HG03139 (cell line): ENCODE measurements at regions not wholly inside any gene's neighbourhood (a gene's known extent, or its start where the extent isn't known, plus 50 kb on each side); places are given as distances from the start of the nearest gene placed in this dataset.

ENCODE experiments used
- ATAC-seq: cut with Tn5 transposase; IDR thresholded peaks from one replicate; pipeline ENCODE4 v1.9.1; 2021; ENCODE audit not compliant: unreplicated experiment

DNA sequence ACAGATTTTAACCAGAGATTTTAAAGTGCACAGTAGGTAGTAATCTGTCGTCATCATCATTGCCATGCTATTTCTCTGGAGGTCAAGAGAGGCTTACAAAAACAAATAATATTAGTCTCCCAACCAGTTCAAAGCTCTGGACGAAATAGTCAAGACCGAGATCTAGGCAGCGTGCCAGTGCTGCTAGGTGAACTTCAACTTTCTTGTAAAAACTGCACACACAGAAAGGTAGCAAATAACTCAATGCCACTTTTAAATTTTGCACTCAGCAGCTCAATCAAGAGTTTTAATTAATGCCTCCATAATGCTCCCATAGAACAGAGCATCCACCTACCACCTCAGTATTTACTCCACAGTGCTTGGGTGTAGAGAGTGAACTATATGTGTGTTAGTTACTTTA, 656.8 kb downstream of the IRX1 start:
- ATAC-seq = no peak

DNA sequence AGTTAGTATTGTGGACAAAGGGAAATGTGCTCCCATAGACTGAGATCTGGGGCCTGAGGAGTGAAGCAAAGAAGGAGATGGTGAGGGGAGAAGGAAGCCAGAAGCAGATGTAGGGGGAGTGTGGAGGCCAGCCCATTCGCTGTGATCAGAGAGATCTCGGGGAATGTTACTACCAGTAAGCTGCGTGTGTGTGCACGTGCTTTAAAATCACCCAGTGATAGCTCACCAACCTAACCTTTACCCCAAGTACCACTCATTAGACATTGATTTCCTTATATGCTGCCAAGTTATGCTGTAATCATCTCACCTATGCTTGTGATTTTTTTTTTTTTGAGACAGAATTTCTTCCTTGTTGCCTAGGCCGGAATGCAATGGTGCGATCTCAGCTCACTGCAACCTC, 659.1 kb downstream of the IRX1 start:
- no peak for ATAC-seq

DNA sequence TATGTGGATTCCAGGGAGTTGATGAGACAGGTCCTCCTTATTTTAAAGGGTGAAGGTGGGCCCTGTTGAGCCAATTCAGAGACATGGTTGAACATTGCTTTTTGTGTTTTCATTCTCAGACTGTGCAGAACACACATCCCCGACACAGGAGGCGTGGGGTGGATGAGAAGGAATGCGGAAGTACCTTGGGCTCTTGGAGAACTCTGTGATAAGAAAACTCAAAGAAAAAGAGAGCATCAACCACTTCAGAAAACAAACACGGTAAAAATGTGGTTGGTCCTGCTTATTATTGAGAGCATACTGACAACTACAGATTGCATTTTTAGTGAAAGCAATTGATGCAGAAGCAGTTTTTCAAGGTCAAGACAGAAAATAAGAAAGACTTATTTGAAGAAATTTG, 659.8 kb downstream of the IRX1 start:
- no peak for ATAC-seq

DNA sequence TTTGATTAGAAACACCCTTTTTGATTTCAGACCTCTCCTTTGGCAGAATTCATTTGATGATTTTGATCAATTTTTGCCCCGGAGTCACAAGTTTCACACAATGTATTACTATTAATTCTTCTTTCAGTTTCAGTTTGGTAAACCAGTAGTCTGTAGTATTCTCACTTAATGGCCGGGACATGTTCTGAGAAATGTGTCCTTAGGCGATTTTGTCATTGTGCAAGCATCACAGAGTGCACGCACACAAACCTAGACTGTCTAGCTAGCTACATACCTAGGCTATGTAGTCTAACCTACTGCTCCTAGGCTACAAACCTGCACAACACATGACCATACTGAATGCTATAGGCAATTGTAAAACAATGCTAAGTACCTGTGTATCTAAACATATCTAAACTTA, 662.5 kb downstream of the IRX1 start:
- no peak for ATAC-seq

DNA sequence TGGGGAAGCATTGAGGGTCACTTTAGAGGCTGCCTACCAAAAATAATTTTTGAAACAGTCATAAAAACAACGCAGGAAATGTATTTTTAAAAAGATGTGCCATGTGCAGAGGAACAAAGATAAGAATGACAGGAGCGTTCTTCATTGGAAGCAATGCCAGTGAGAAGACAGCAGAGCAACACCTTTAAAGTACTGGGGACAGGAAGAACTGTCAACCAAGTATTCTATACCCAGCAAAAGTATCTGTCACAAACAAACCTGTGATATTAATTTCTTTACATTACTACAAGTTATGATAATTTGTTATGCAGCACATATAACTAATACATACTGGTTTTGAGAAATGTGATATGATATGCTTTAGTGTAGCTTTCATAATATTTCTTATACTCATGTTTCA, 675.6 kb downstream of the IRX1 start:
- no peak for ATAC-seq

DNA sequence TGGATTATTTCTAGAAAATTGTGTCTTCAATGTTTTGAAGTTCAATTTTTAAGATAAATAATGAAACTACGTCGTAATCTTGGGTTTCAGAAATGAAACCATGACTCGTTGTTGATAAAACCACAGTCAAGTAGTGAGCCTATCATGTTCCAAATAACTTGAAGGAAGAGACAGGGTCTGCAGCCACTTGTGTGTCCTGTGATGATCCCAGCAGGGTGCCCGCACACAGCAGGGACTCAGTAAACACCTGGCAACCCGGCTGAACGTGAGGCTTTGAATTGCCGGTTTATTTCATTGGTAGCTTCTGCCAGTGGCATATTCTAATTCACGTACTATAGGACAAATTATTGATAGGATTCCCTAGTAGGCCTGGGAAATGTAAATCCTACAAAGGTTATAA, 679.6 kb downstream of the IRX1 start:
- ATAC-seq = no peak

DNA sequence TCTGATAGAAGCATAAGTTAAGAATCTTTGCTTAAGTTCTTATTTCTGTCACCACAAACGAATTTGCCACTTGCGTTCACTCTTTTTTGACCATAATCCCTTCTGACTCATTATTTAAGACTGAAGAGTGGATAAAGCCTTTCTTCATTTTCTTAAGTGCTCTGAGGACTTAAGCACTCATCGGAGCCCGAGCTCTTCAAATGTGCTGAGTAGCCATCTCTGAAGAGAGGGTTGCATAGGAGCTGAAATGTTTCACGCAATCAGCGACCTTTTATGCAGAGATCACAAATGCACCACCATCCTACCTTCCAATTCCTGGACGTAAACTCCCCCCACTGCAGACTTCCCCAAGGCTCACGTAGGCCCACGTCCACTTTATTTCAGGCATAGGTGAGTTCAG, 699.2 kb downstream of the IRX1 start:
- no peak for ATAC-seq

DNA sequence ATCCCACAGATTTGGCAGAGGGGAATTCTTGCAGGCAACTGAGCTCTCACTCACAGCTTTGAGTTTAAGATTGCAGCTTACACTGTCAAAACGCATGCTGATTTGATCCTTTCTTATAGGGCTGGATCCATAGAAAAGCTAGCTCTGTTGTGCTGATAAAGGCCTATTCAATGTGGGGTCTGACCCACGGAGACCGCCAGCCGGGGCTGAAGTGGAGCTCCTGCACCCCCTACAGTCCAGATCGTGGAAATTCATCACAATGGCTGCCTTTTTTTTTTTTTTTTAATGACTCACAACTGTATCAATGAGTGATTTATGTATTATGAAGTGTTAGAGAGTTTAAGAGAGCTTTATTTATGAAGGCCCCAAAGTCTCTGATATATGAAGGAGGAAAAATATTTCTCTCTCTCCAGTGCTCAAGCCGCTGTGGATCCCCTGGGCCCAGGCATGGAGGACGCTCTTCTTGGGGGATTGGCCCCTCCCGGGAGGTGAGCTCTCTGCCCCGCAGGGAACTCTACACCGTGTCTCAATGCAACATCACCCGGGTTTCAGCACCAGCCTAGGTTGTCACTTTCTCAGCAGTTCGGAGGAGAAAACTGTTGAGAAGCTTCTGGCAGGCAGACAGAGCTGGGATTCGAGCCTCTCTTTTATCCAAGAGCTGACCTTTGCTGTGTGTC, 700.2 kb downstream of the IRX1 start:
- no peak for ATAC-seq

DNA sequence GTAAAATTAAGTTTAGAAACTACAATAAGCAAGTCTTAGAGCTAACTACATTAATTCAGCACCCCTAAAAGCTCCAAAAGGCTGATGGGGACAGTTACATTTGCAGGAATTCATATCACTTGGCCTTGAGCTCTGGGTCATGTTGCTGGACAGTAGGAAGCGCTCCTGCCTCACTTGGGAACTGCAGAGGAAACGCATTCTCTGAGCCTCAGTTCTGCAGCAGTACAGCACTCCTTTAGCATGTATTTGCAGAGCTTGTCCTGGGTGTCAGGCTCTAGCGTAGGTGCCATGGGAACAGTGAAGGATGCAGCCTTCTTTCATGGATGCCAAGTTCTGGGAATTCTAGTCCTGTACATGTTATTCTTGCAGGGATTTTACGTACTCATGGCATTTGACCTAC, 710.4 kb downstream of the IRX1 start:
- ATAC-seq = no peak

DNA sequence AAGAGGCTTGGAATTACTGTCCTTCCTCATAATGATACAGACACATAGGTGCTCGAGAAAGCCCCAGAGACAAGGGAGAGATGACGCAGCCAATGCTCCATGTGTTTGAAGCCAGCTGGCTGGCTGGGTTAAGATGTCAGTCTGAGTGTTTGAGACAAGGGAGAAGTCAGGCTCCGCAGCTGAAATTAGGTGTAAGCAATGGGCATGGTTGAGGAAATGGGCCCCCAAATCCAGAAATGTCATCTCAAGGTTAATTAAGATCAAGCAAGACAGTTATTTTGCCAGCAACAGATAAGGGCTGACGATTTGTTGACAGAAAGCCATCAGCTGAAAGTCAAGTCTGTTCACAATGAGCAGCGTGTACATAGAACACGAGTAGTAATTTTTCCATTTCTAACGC, 713.4 kb downstream of the IRX1 start:
- ATAC-seq = no peak

DNA sequence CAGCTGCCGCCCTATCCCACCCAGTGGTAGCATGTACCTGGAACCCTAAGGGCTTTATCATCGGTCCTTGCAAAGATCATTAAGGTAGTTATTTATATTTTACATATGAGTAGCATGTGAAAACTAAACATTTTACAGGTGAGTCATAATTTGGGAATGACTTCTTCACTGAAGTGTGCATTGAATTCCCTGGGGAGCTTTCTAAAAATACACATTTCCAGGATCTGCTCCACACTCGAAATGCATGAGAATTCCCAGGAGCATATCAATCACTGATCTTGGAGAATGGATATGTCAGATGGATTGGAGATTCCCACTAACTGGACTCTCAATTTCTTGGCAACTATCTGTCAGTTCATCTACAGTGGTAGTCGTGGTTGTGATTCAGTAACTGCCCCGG, 717.5 kb downstream of the IRX1 start:
- ATAC-seq = no peak

DNA sequence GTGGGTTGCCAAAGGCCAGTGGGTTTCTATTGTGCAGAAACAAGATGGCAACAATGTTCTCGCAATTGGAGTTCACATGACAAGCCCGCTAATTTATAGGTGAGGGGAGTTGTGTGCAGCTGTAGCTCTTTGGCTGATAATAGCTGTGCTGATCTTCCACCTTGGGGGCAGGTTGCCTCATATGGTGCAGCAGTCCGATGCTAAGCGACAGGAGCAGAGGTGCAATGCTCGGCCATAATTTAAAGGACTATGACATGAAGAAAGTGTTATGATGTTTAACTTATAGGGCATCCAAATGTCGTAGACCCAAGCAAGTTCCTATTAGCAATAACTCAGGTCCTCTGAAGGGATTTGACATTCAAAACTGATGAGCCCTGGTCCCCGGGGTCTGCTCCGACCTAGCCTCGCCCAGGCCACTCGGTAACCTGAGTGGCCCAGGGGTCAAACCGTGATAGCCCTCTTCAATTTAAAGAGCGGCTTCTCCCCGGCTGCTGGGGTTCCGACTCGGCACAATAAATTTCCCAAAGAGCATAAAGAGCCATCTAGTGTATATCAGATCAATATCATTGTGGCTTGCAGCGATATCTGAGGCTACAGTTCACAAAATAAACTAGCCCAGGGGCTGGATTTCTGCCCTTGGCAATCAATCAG, 724.0 kb downstream of the IRX1 start:
- ATAC-seq = no peak

DNA sequence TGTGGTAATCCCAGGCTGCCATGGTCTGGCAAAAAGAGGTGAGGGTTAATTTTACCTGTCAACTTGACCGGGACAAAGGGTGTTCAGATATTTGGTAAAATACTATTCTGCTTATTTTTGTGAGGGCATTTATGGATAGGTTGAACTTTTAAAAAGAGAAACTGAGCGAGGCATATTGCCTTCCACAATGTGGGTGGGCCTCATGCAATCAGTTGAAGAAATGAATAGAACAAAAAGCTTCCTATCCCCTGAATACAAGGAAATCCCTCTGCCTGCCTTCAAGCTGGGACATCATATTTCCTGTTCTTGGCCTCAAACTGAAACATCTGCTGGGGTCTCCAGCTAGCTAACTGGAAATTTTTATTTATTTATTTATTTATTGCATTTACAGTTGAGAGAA, 734.7 kb downstream of the IRX1 start:
- no peak for ATAC-seq

DNA sequence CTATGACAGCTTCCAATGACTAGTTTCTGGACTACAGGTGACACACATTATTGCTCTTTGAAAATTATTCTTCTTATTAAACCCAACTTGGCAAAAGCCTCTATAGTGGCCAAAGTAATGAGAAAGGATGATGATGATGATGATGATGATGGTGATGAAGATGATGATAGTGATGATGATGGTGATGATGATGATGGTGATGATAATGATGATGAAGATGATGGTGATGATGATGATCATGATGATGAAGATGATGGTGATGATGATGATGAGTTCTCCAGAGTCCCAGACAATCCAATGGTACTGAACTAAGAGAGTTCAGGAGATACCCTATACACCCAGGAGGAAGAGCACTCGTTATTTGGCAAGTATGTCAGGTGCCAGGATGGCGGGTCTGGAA, 739.4 kb downstream of the IRX1 start:
- ATAC-seq = no peak

DNA sequence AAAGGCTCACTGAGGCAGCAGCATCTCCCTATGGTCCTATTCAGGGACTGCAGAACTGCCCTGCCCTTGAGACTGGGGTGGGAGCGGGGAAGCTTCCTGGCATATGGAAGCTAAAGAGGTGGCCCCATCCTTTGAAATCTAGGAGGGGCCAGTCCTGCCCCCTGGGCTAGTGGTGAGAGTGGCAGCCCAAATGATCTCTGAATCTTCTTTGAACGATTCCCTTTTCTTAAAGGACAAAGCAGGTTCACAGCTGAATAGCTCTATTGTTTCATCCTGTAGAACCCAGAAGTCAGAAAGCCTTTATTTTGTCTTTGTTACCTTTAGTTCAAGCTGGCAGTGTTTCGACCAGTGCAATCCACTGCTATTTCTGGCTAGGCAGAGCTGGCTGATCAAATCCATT, 741.9 kb downstream of the IRX1 start:
- ATAC-seq = no peak

DNA sequence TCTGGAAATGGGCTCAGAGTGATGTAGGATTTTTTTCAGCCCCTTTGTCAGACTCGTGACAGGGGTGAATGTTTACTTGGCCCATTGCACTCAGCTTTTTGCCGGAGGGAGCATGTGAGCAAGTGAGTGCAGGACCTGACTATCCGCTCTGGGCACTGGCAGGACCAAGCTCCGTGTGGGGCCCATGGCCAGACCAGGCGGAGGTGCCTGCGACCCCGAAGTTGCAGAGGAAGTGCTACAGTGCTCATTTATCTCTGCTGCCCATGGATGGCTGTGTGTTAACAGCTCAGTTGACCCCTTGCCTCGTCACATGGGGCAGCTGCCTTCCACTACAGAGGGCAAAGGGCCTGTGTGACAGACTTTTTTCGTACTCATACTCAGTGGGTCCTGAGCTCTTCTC, 744.3 kb downstream of the IRX1 start:
- ATAC-seq = no peak

DNA sequence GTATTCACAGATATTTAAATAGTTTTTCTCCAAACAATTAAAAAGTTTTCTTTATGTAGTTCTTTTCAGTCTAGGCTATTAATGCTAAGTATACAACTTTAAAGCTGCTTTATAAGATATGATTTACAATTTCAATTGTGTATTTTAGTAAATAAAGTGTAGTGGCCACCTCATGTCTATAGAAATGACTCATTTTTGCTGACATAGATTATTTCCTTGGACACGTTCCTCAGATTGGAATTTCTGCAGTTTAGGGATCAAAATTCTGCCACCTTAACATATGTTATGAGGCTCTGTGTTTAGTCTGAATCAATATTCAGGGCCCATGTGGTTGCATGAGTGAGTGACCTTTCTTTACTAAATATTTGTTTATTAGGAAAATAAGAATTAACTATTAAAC, 750.2 kb downstream of the IRX1 start:
- ATAC-seq = no peak

DNA sequence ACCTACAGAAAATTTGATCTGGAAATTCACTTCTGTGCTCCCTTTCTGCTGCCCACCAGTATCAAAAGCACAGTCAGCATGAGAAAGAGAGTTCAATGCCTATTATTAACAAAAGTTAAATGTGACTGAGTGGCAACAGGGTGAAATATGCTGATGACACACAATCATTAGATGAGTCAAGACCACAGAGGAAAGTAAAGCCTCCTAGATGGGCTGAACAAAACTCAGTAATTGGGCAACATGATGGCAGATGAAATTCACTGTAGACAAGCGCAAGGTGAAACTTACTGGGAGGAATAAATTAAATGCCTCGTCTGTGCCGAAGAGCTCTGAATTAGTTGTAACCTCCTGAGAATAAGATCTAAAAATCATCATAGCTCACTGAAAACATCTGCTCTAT, 752.8 kb downstream of the IRX1 start:
- no peak for ATAC-seq

DNA sequence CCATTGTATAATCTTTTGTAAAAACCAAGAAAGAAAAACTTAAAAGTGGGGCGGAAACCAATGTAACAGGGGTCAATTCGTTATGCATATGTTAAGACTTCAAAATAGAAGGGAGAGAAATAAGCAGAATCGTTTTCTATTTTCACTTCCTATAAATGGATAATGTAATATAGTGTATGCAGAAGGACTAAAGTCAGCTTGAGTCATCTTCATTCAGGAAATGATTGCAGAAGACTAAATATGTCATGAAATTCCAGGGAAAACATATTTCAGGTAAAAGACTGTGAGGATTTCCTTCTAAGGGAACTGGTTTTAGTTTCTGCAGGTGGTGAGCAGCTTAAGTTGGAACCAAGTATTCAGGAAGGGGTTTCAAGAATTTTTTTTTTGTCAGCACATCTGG, 753.3 kb downstream of the IRX1 start:
- ATAC-seq = no peak

DNA sequence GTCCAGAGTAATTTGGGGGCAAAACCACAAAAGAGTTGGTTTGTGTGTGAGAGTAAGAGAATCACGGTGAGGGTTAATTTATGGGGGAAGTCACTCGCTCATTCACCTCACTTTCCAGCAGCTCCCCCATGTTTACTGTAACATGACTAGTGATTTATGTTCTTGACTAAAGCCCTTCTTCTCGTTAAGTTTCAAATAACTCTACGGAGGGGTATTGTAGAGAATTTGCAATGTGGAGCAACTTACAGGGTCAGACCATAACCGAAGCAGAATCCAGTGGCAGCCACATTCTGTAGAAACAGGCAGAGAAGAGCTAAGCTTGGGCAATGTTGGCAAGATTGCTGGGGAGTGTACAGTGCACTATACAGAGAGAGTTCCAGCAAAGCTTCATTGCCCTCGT, 760.6 kb downstream of the IRX1 start:
- no peak for ATAC-seq

DNA sequence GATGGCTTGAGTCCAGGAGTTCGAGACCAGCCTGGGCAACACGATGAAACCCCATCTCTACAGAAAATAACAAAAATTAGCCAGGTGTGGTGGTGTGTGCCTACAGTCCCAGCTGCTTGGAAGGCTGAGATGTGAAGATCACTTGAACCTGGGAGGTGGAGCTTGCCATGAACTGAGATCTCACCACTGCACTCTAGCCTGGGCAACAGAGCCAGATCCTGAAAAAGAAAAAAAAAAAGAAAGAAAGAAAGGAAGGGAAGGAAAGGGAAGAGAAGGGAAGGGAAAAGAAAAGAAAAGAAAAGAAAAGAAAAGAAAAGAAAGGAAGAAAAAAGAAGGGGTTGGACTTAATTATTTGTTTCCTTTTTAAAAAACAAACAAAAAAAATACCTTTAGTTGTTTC, 764.2 kb downstream of the IRX1 start:
- no peak for ATAC-seq

DNA sequence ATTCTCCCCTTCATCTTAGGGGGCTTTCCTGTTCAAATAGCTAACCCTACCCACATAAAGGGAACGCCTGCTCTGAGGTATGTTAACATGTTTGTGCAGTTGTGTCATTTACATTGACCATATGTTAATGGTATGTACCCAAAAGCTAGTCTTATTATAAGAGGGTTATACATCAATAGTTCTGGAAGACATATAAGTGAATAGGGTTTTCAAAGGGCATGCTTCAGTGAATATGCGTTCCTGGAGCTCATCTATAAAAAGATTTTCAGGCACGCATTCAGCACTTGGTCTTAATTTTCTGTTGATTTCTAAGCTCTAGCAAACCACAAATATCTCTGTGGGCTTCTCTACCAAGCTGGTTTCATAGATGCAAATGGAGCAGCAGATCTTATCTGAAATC, 766.1 kb downstream of the IRX1 start:
- no peak for ATAC-seq

DNA sequence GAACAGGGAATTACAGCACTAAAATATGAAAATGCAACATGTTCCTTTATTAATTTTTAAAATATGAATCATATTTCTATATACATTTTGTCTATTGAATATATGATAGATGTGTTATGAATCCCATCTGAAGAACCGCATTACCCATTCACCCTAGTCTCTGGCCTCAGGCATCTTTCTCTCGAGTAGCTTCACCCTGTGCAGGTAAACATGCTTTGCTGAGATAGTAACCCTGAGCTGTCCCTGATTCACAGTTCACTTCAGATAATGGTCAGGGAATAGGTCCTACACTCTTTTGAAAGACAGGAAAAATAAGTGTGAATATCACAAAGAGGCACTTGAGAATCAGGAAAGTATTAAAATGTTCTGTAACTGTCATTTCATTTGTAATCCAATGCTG, 766.8 kb downstream of the IRX1 start:
- ATAC-seq = no peak
